GM23338 (cell line): ENCODE measurements at regions not wholly inside any gene's neighbourhood (a gene's known extent, or its start where the extent isn't known, plus 50 kb on each side); places are given as distances from the start of the nearest gene placed in this dataset.

Experiments
- CREB1 ChIP-seq: fragments of 250-450 bp; sonication (Bioruptor Pico); IDR thresholded peaks from 2 replicates; pipeline ENCODE4 v1.5.0; 2020; ENCODE audit warnings: low read depth, mild to moderate bottlenecking, moderate library complexity
- CTCF ChIP-seq, 2 experiments: fragments of 200-600 bp in 1 of 2; sonication (generic) in 1 of 2; conservative IDR thresholded peaks; 2 replicates each; pipeline versions ENCODE4 v1.5.1 to v1.6.1; 2016 to 2017; ENCODE audit warnings: antibody characterized with exemption in 2 of 2, low read depth in 2 of 2, mild to moderate bottlenecking in 2 of 2, moderate library complexity in 1 of 2
- EZH2 ChIP-seq: fragments of 200-600 bp; sonication (generic); IDR thresholded peaks from one replicate; pipeline ENCODE4 v1.8.0; 2017; ENCODE audit warnings: antibody characterized with exemption, mild to moderate bottlenecking, low read depth; ENCODE audit not compliant: unreplicated experiment
- EZH2phosphoT487 ChIP-seq: fragments of 200-600 bp; sonication (generic); IDR thresholded peaks from one replicate; pipeline ENCODE4 v1.8.1; 2018; ENCODE audit warnings: antibody characterized with exemption; ENCODE audit not compliant: unreplicated experiment
- JUNB ChIP-seq: IDR thresholded peaks from one replicate; pipeline ENCODE4 v1.6.1; 2016; ENCODE audit warnings: antibody characterized with exemption; ENCODE audit not compliant: unreplicated experiment
- NANOG ChIP-seq: IDR thresholded peaks from 2 replicates; pipeline ENCODE4 v1.6.1; 2016; ENCODE audit warnings: antibody characterized with exemption, borderline replicate concordance
- POLR2AphosphoS5 ChIP-seq: IDR thresholded peaks from 2 replicates; pipeline ENCODE4 v1.6.1; 2016; ENCODE audit warnings: antibody characterized with exemption, low read depth
- TF ChIP-seq, protein P1 (sequence below): IDR thresholded peaks from one replicate; pipeline ENCODE4 v1.6.1; 2018; ENCODE audit warnings: antibody characterized with exemption; ENCODE audit not compliant: unreplicated experiment

DNA sequence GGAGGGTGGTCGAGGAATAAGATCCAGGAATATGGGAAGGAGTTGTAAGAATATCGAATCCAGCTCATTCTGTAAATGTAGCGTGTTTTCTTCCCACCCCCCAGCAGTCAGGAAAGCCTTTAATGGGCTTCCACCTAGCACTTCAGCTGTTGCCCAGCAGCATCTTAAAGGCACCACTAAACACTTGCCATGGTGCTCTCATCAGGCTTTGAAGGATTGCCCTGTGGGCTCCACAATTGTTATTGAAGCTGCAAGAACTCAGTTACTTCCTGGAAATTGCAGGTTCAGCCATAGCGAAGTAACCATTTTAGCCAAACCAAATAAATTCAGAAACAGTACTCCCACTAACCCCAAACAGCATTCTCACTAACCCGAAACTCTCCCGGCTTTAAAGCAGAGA is 511.2 kb downstream of the PLPP3 start:
- TF ChIP-seq, protein P1, sequence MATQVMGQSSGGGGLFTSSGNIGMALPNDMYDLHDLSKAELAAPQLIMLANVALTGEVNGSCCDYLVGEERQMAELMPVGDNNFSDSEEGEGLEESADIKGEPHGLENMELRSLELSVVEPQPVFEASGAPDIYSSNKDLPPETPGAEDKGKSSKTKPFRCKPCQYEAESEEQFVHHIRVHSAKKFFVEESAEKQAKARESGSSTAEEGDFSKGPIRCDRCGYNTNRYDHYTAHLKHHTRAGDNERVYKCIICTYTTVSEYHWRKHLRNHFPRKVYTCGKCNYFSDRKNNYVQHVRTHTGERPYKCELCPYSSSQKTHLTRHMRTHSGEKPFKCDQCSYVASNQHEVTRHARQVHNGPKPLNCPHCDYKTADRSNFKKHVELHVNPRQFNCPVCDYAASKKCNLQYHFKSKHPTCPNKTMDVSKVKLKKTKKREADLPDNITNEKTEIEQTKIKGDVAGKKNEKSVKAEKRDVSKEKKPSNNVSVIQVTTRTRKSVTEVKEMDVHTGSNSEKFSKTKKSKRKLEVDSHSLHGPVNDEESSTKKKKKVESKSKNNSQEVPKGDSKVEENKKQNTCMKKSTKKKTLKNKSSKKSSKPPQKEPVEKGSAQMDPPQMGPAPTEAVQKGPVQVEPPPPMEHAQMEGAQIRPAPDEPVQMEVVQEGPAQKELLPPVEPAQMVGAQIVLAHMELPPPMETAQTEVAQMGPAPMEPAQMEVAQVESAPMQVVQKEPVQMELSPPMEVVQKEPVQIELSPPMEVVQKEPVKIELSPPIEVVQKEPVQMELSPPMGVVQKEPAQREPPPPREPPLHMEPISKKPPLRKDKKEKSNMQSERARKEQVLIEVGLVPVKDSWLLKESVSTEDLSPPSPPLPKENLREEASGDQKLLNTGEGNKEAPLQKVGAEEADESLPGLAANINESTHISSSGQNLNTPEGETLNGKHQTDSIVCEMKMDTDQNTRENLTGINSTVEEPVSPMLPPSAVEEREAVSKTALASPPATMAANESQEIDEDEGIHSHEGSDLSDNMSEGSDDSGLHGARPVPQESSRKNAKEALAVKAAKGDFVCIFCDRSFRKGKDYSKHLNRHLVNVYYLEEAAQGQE, result no peak
- TF ChIP-seq POLR2AphosphoS5 (no peak), CTCF (conservative IDR thresholded peaks at IDR 0.05; ENCODE audit: low read depth in 2 of 2) (no peak), EZH2 (no peak), CREB1 (CRISPR knock-in tag) (no peak), NANOG (no peak), EZH2phosphoT487 (no peak), JUNB (no peak)
